ENCODE measurements at regions not wholly inside any gene's neighbourhood (a gene's known extent, or its start where the extent isn't known, plus 50 kb on each side); places are given as distances from the start of the nearest gene placed in this dataset.

GRCh38 chr4:77538144-77538543, 67.5 kb upstream of the CXCL13 start (continued):
- TF ChIP-seq IRF4 (IDR thresholded peaks at IDR 0.05; ENCODE audit: low read depth, low read length): no peak
- no peak for TF ChIP-seq MYB (IDR thresholded peaks at IDR 0.05; ENCODE audit: borderline replicate concordance, low read depth, low read length)
- no peak for TF ChIP-seq CBX3 (IDR thresholded peaks at IDR 0.05; ENCODE audit: borderline replicate concordance, low read depth)
- TF ChIP-seq POU2F2 (IDR thresholded peaks at IDR 0.05; ENCODE audit: borderline replicate concordance, low read depth, low read length): no peak
- no peak for TF ChIP-seq MYC (IDR thresholded peaks at IDR 0.05; ENCODE audit: insufficient read depth, insufficient read length, insufficient replicate concordance, low read length, severe bottlenecking)
- TF ChIP-seq ZSCAN29 (IDR thresholded peaks at IDR 0.05): no peak

GRCh38 chr4:77538574-77539157, 67.0 kb upstream of the CXCL13 start:
- no peak for FAIRE-seq
- H3K79me2 ChIP-seq (ENCODE audit: control insufficient read depth, insufficient read depth, low read length): no peaks in the 10 kb centered on the region
- DNase-seq (ENCODE audit: low read depth, low spot score): no peak
- H3K27ac ChIP-seq (ENCODE audit: control insufficient read depth, insufficient read depth): no peak overlapping the region
- H3K36me3 ChIP-seq (ENCODE audit: control insufficient read depth in 2 of 2, insufficient read depth in 2 of 2, low read length in 1 of 2): no peaks in the 10 kb centered on the region
- H3K9ac ChIP-seq (ENCODE audit: control insufficient read depth, insufficient read depth, low read length): no peak overlapping the region
- 13% methylated on average over 4 of the region's 4 CpGs for WGBS (ENCODE audit: insufficient coverage, insufficient replicate concordance, low lambda C conversion rate, missing lambda C conversion rate)
- in situ Hi-C loops (cut with MboI) (no loop called here), intact Hi-C loops (cut with micrococcal nuclease; ENCODE audit: unreplicated experiment) (no loop called here)
- ChIA-PET POLR2A (no interaction called here), SMC1A (ENCODE audit: uncharacterized antibody, unreplicated experiment) (interaction anchor here (0.6 to 1.2 kb wide), 3 partner anchors 31 to 69 kb away, joined by 3 to 4 read pairs (median 4); no protein-coding TSS in a partner anchor), RAD21 (ENCODE audit: unreplicated experiment) (no interaction called here), CTCF (interaction anchor here (1.0 to 1.3 kb wide), 3 partner anchors 18 to 142 kb away, joined by 3 to 5 read pairs (median 3); no protein-coding TSS in a partner anchor)
- no peak for ATAC-seq
- H3K9me3 ChIP-seq (replicated peaks; ENCODE audit: control insufficient read depth, insufficient read depth, low read length): no peaks in the 10 kb centered on the region
- no peak overlapping the region for H3K4me3 ChIP-seq
- H3K27me3 ChIP-seq (replicated peaks in 1 of 2; ENCODE audit: control insufficient read depth in 2 of 2, insufficient read depth in 2 of 2, low read length in 1 of 2): no peaks in the 10 kb centered on the region
- H4K20me1 ChIP-seq (ENCODE audit: control insufficient read depth, insufficient read depth): no peaks in the 10 kb centered on the region
- no peaks in the 10 kb centered on the region for H3K4me1 ChIP-seq (ENCODE audit: control insufficient read depth, insufficient read depth, low read length)
- H2AFZ ChIP-seq (ENCODE audit: control insufficient read depth, low read depth, low read length): no peak overlapping the region
- no peak overlapping the region for H3K4me2 ChIP-seq (ENCODE audit: control insufficient read depth, insufficient read depth)
- BruUV-seq (replicated peaks): no TSS peak
- TF ChIP-seq ETV6 (conservative IDR thresholded peaks at IDR 0.05 in 1 of 2, IDR thresholded peaks at IDR 0.05 in 1 of 2; ENCODE audit: borderline replicate concordance in 1 of 2, low read depth in 1 of 2): no peak
- TF ChIP-seq SUPT20H (IDR thresholded peaks at IDR 0.05; ENCODE audit: borderline replicate concordance, control insufficient read depth, low read depth, low read length): no peak
- no peak for TF ChIP-seq REST (IDR thresholded peaks at IDR 0.05; ENCODE audit: low read depth, low read length)
- TF ChIP-seq SKIL (IDR thresholded peaks at IDR 0.05; ENCODE audit: low read depth, poor library complexity, severe bottlenecking): no peak
- no peak for TF ChIP-seq PBX3 (IDR thresholded peaks at IDR 0.05; ENCODE audit: insufficient replicate concordance, low read depth, low read length)
- TF ChIP-seq HDGF (IDR thresholded peaks at IDR 0.05): no peak
- no peak for TF ChIP-seq NRF1 (conservative IDR thresholded peaks at IDR 0.05; ENCODE audit: low read depth, low read length)
- TF ChIP-seq SREBF2 (IDR thresholded peaks at IDR 0.05; ENCODE audit: low read length): no peak
- no peak for TF ChIP-seq TCF3 (IDR thresholded peaks at IDR 0.05; ENCODE audit: borderline replicate concordance, insufficient read depth, low read depth, low read length)

Measured in GM12878 (cell line).